HT-29 (cell line): ENCODE measurements at regions not wholly inside any gene's neighbourhood (a gene's known extent, or its start where the extent isn't known, plus 50 kb on each side); places are given as distances from the start of the nearest gene placed in this dataset.

ENCODE experiments used
- DNase-seq: peaks from one replicate; pipeline ENCODE4 v3.0.0-alpha.2; 2015; ENCODE audit warnings: low spot score

- no peak for DNase-seq
Measured at GRCh38 chr19:31092274-31092673, 257.0 kb downstream of the TSHZ3 start.

- DNase-seq, result no peak
Measured at GRCh38 chr19:31089681-31090080, 259.6 kb downstream of the TSHZ3 start.

GRCh38 chr19:31085125-31085524, 264.1 kb downstream of the TSHZ3 start:
- no peak for DNase-seq

- DNase-seq, result no peak
Measured at GRCh38 chr19:31083105-31083504, 266.1 kb downstream of the TSHZ3 start.

- DNase-seq, result no peak
Measured at GRCh38 chr19:31075146-31075655, 274.0 kb downstream of the TSHZ3 start.

GRCh38 chr19:31074199-31075125, 274.8 kb downstream of the TSHZ3 start:
- no peak for DNase-seq

- DNase-seq, result no peak
Measured at GRCh38 chr19:31073485-31074198, 275.6 kb downstream of the TSHZ3 start.

GRCh38 chr19:31072451-31072850, 276.8 kb downstream of the TSHZ3 start:
- no peak for DNase-seq

- no peak for DNase-seq
Measured at GRCh38 chr19:31071136-31071855, 277.9 kb downstream of the TSHZ3 start.

- no peak for DNase-seq
Measured at GRCh38 chr19:31070146-31071065, 278.8 kb downstream of the TSHZ3 start.

GRCh38 chr19:31068268-31068667, 281.0 kb downstream of the TSHZ3 start:
- no peak for DNase-seq

- DNase-seq, result no peak
Measured at GRCh38 chr19:31066385-31066784, 282.9 kb downstream of the TSHZ3 start.

- DNase-seq, result no peak
Measured at GRCh38 chr19:31064491-31064890, 284.7 kb downstream of the TSHZ3 start.

- DNase-seq, result no peak
Measured at GRCh38 chr19:31058676-31059340, 290.4 kb downstream of the TSHZ3 start.

GRCh38 chr19:31057476-31057875, 291.8 kb downstream of the TSHZ3 start:
- DNase-seq, result no peak

- DNase-seq, result no peak
Measured at GRCh38 chr19:31055454-31055853, 293.8 kb downstream of the TSHZ3 start.

GRCh38 chr19:31054430-31054829, 294.8 kb downstream of the TSHZ3 start:
- DNase-seq, result peak; percentile 56

GRCh38 chr19:31049431-31049830, 299.8 kb downstream of the TSHZ3 start:
- DNase-seq, result no peak

- DNase-seq, result no peak
Measured at GRCh38 chr19:31046024-31046423, 303.2 kb downstream of the TSHZ3 start.

GRCh38 chr19:31041461-31041860, 307.8 kb downstream of the TSHZ3 start:
- DNase-seq, result no peak
